Liver (tissue), 8 donors: ENCODE measurements at regions not wholly inside any gene's neighbourhood (a gene's known extent, or its start where the extent isn't known, plus 50 kb on each side); places are given as distances from the start of the nearest gene placed in this dataset.

Experiments
- DNase-seq: peaks from one replicate; pipeline ENCODE4 v3.0.0-alpha.2; 2017; ENCODE audit warnings: low spot score
- H3K27ac ChIP-seq, 2 donors: one replicate each; pipeline ENCODE4 v1.7.0; 2013; ENCODE audit warnings: inconsistent platforms in 2 of 2, low read length in 2 of 2, control low read depth in 1 of 2, low read depth in 1 of 2, mild to moderate bottlenecking in 1 of 2
- H3K27me3 ChIP-seq, 4 donors: one replicate each; pipeline versions ENCODE4 v1.6.1 to v1.7.0; 2013; ENCODE audit warnings: low read length in 3 of 4, inconsistent platforms in 1 of 4, mild to moderate bottlenecking in 1 of 4, moderate library complexity in 1 of 4; ENCODE audit not compliant: control insufficient read depth in 4 of 4, insufficient read depth in 4 of 4
- H3K36me3 ChIP-seq, 4 donors: one replicate each; pipeline versions ENCODE4 v1.6.1 to v1.7.0; 2013; ENCODE audit warnings: low read length in 3 of 4, mild to moderate bottlenecking in 3 of 4, low read depth in 1 of 4, moderate library complexity in 1 of 4; ENCODE audit not compliant: control insufficient read depth in 4 of 4, insufficient read depth in 3 of 4
- H3K4me1 ChIP-seq, 4 donors: one replicate each; pipeline versions ENCODE4 v1.6.1 to v1.7.0; 2013; ENCODE audit warnings: low read length in 3 of 4, mild to moderate bottlenecking in 3 of 4, moderate library complexity in 1 of 4; ENCODE audit not compliant: control insufficient read depth in 4 of 4, insufficient read depth in 4 of 4
- H3K4me3 ChIP-seq, 3 donors: one replicate each; pipeline versions ENCODE4 v1.6.1 to v1.7.0; 2013; ENCODE audit warnings: low read length in 3 of 3, control low read depth in 1 of 3, low read depth in 1 of 3, mild to moderate bottlenecking in 1 of 3
- H3K9ac ChIP-seq, 2 donors: one replicate each; pipeline ENCODE4 v1.7.0; 2013; ENCODE audit warnings: low read length in 2 of 2, mild to moderate bottlenecking in 2 of 2, moderate library complexity in 2 of 2, control low read depth in 1 of 2, low read depth in 1 of 2
- H3K9me3 ChIP-seq, 4 donors: one replicate each; pipeline versions ENCODE4 v1.6.1 to v1.7.0; 2013; ENCODE audit warnings: low read length in 3 of 4; ENCODE audit not compliant: control insufficient read depth in 4 of 4
- ATF3 ChIP-seq: IDR thresholded peaks from 2 replicates; pipeline ENCODE4 v1.6.1; 2016; ENCODE audit warnings: antibody characterized with exemption
- CTCF ChIP-seq: fragments of 150-350 bp; IDR thresholded peaks from 2 replicates; pipeline ENCODE4 v1.5.1; 2017; ENCODE audit warnings: improper control_type of control experiment, low read depth, low read length; ENCODE audit not compliant: missing input control
- EGR1 ChIP-seq, 2 donors: IDR thresholded peaks; 2 replicates each; pipeline ENCODE4 v1.6.1; 2016 to 2018; ENCODE audit warnings: antibody characterized with exemption in 2 of 2, low read depth in 2 of 2
- FOXA1 ChIP-seq: IDR thresholded peaks from 2 replicates; pipeline ENCODE4 v1.6.1; 2016; ENCODE audit warnings: antibody characterized with exemption
- FOXA2 ChIP-seq: IDR thresholded peaks from 2 replicates; pipeline ENCODE4 v1.6.1; 2016; ENCODE audit warnings: antibody characterized with exemption
- GABPA ChIP-seq, 2 donors: IDR thresholded peaks in 1 of 2; conservative IDR thresholded peaks in 1 of 2; 2 replicates each; pipeline ENCODE4 v1.6.1; 2016; ENCODE audit warnings: antibody characterized with exemption in 2 of 2, mild to moderate bottlenecking in 1 of 2, moderate library complexity in 1 of 2
- HNF4A ChIP-seq, 2 donors: conservative IDR thresholded peaks; 2 replicates each; pipeline ENCODE4 v1.6.1; 2016; ENCODE audit warnings: antibody characterized with exemption in 2 of 2, mild to moderate bottlenecking in 2 of 2
- HNF4G ChIP-seq: IDR thresholded peaks from 2 replicates; pipeline ENCODE4 v1.6.1; 2016; ENCODE audit warnings: antibody characterized with exemption
- JUND ChIP-seq, 2 donors: IDR thresholded peaks; 2 replicates each; pipeline ENCODE4 v1.6.1; 2016; ENCODE audit warnings: antibody characterized with exemption in 2 of 2
- NR2F2 ChIP-seq: IDR thresholded peaks from 2 replicates; pipeline ENCODE4 v1.6.1; 2016; ENCODE audit warnings: antibody characterized with exemption
- RAD21 ChIP-seq, 2 donors: IDR thresholded peaks; 2 replicates each; pipeline ENCODE4 v1.6.1; 2016; ENCODE audit warnings: antibody characterized with exemption in 2 of 2, mild to moderate bottlenecking in 2 of 2
- RXRA ChIP-seq, 2 donors: IDR thresholded peaks; 2 replicates each; pipeline ENCODE4 v1.6.1; 2017 to 2018; ENCODE audit warnings: antibody characterized with exemption in 2 of 2, mild to moderate bottlenecking in 1 of 2
- SP1 ChIP-seq: IDR thresholded peaks from 2 replicates; pipeline ENCODE4 v1.6.1; 2018; ENCODE audit warnings: antibody characterized with exemption, mild to moderate bottlenecking
- TAF1 ChIP-seq: conservative IDR thresholded peaks from 2 replicates; pipeline ENCODE4 v1.6.1; 2016; ENCODE audit warnings: antibody characterized with exemption, mild to moderate bottlenecking
- YY1 ChIP-seq: IDR thresholded peaks from 2 replicates; pipeline ENCODE4 v1.6.1; 2016; ENCODE audit warnings: antibody characterized with exemption, mild to moderate bottlenecking
- WGBS: extraction: QIAGEN DNeasy Blood & Tissue Kit; methylation state at CpG from one replicate; pipeline ENCODE4 v1.1.7; 2013; 5-methylcytosine and 5-hydroxymethylcytosine counted together
- TF ChIP-seq, protein P1 (sequence below): IDR thresholded peaks from 2 replicates; pipeline ENCODE4 v1.6.1; 2016; ENCODE audit warnings: antibody characterized with exemption, mild to moderate bottlenecking
- TF ChIP-seq, protein P2 (sequence below): IDR thresholded peaks from 2 replicates; pipeline ENCODE4 v1.6.1; 2016; ENCODE audit warnings: antibody characterized with exemption
- TF ChIP-seq, protein P3 (sequence below): IDR thresholded peaks from 2 replicates; pipeline ENCODE4 v1.6.1; 2016; ENCODE audit warnings: antibody characterized with exemption
- donor health status: healthy.
- donor health status: healthy.
- donor health status: healthy.
- donor health status: healthy.
- donor health status: healthy.

GRCh38 chr22:48937032-48937639, 890.5 kb downstream of the BRD1 start:
- H3K27ac ChIP-seq = no peak overlapping the region
- 76% methylated on average over 12 of the region's 12 CpGs for WGBS
- no peak overlapping the region for H3K9ac ChIP-seq
- no peak overlapping the region for H3K4me3 ChIP-seq
- peak; percentile 8 for DNase-seq
- H3K36me3 ChIP-seq = no peaks in the 10 kb centered on the region
- no peaks in the 10 kb centered on the region for H3K4me1 ChIP-seq
- H3K27me3 ChIP-seq = no peaks in the 10 kb centered on the region
- H3K9me3 ChIP-seq = peaks cover 0 to 7% (median 4%) of the 10 kb centered on the region in 4 donors
- TF ChIP-seq, protein P1, sequence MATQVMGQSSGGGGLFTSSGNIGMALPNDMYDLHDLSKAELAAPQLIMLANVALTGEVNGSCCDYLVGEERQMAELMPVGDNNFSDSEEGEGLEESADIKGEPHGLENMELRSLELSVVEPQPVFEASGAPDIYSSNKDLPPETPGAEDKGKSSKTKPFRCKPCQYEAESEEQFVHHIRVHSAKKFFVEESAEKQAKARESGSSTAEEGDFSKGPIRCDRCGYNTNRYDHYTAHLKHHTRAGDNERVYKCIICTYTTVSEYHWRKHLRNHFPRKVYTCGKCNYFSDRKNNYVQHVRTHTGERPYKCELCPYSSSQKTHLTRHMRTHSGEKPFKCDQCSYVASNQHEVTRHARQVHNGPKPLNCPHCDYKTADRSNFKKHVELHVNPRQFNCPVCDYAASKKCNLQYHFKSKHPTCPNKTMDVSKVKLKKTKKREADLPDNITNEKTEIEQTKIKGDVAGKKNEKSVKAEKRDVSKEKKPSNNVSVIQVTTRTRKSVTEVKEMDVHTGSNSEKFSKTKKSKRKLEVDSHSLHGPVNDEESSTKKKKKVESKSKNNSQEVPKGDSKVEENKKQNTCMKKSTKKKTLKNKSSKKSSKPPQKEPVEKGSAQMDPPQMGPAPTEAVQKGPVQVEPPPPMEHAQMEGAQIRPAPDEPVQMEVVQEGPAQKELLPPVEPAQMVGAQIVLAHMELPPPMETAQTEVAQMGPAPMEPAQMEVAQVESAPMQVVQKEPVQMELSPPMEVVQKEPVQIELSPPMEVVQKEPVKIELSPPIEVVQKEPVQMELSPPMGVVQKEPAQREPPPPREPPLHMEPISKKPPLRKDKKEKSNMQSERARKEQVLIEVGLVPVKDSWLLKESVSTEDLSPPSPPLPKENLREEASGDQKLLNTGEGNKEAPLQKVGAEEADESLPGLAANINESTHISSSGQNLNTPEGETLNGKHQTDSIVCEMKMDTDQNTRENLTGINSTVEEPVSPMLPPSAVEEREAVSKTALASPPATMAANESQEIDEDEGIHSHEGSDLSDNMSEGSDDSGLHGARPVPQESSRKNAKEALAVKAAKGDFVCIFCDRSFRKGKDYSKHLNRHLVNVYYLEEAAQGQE = no peak
- TF ChIP-seq, protein P2, sequence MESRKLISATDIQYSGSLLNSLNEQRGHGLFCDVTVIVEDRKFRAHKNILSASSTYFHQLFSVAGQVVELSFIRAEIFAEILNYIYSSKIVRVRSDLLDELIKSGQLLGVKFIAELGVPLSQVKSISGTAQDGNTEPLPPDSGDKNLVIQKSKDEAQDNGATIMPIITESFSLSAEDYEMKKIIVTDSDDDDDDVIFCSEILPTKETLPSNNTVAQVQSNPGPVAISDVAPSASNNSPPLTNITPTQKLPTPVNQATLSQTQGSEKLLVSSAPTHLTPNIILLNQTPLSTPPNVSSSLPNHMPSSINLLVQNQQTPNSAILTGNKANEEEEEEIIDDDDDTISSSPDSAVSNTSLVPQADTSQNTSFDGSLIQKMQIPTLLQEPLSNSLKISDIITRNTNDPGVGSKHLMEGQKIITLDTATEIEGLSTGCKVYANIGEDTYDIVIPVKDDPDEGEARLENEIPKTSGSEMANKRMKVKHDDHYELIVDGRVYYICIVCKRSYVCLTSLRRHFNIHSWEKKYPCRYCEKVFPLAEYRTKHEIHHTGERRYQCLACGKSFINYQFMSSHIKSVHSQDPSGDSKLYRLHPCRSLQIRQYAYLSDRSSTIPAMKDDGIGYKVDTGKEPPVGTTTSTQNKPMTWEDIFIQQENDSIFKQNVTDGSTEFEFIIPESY = no peak
- no peak for TF ChIP-seq ATF3
- no peak for TF ChIP-seq JUND (IDR thresholded peaks at IDR 0.05)
- TF ChIP-seq FOXA2 = no peak
- TF ChIP-seq CTCF = no peak
- TF ChIP-seq, protein P3, sequence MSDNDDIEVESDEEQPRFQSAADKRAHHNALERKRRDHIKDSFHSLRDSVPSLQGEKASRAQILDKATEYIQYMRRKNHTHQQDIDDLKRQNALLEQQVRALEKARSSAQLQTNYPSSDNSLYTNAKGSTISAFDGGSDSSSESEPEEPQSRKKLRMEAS = no peak
- no peak for TF ChIP-seq GABPA (IDR thresholded peaks at IDR 0.05 in 1 of 2, conservative IDR thresholded peaks at IDR 0.05 in 1 of 2)
- no peak for TF ChIP-seq HNF4G
- TF ChIP-seq RXRA (IDR thresholded peaks at IDR 0.05) = no peak
- no peak for TF ChIP-seq YY1
- TF ChIP-seq RAD21 (IDR thresholded peaks at IDR 0.05) = no peak
- TF ChIP-seq EGR1 (IDR thresholded peaks at IDR 0.05; ENCODE audit: low read depth in 2 of 2) = no peak
- TF ChIP-seq NR2F2 = no peak
- no peak for TF ChIP-seq SP1
- no peak for TF ChIP-seq HNF4A (conservative IDR thresholded peaks at IDR 0.05)
- TF ChIP-seq TAF1 = no peak
- no peak for TF ChIP-seq FOXA1
